VCaP (cell line): ENCODE measurements at regions not wholly inside any gene's neighbourhood (a gene's known extent, or its start where the extent isn't known, plus 50 kb on each side); places are given as distances from the start of the nearest gene placed in this dataset.

Experiments
- H3K27ac ChIP-seq: fragments of 450-650 bp; 2 replicates; pipeline ENCODE4 v1.5.1; 2017
- CTCF ChIP-seq: fragments of 450-650 bp; conservative IDR thresholded peaks from 2 replicates; pipeline ENCODE4 v1.5.1; 2017; ENCODE audit warnings: mild to moderate bottlenecking, moderate library complexity

GRCh38 chr3:103184772-103185171, 750.0 kb downstream of the ZPLD1 start:
- TF ChIP-seq CTCF, result no peak

GRCh38 chr3:103189941-103190340, 755.1 kb downstream of the ZPLD1 start:
- no peak for TF ChIP-seq CTCF
- H3K27ac ChIP-seq, result no peak overlapping the region

More at GRCh38 chr3:103184772-103185171, 750.0 kb downstream of the ZPLD1 start:
- no peak overlapping the region for H3K27ac ChIP-seq

GRCh38 chr3:103195216-103195615, 760.4 kb downstream of the ZPLD1 start:
- TF ChIP-seq CTCF, result no peak
- no peak overlapping the region for H3K27ac ChIP-seq

GRCh38 chr3:103203441-103203840, 768.6 kb downstream of the ZPLD1 start:
- TF ChIP-seq CTCF, result no peak
- H3K27ac ChIP-seq, result no peak overlapping the region

- no peak for TF ChIP-seq CTCF
- H3K27ac ChIP-seq, result no peak overlapping the region
These were observed 775.8 kb downstream of the ZPLD1 start for GRCh38 chr3:103210583-103210982.

- no peak overlapping the region for H3K27ac ChIP-seq
- TF ChIP-seq CTCF, result no peak
These were observed 783.3 kb downstream of the ZPLD1 start for GRCh38 chr3:103218146-103218545.

- no peak for TF ChIP-seq CTCF
- no peak overlapping the region for H3K27ac ChIP-seq
These were observed 784.0 kb downstream of the ZPLD1 start for GRCh38 chr3:103218793-103219192.

- no peak for TF ChIP-seq CTCF
- H3K27ac ChIP-seq, result no peak overlapping the region
These were observed 792.8 kb downstream of the ZPLD1 start for GRCh38 chr3:103227651-103228050.
